ENCODE measurements at regions not wholly inside any gene's neighbourhood (a gene's known extent, or its start where the extent isn't known, plus 50 kb on each side); places are given as distances from the start of the nearest gene placed in this dataset.
"Not testable (repeated sequence)": the region's sequence is repeated elsewhere in the genome, so short reads cannot be mapped to it uniquely, and the experiment has no call there.

- DNase-seq: no peak
Observed at GRCh38 chr13:103884101-103884723, 818.0 kb upstream of the SLC10A2 start.

- no peak for DNase-seq
Observed at GRCh38 chr13:103883698-103884097, 817.5 kb upstream of the SLC10A2 start.

GRCh38 chr13:103883164-103883563 is 816.9 kb upstream of the SLC10A2 start:
- no peak for DNase-seq

- not testable (repeated sequence) for DNase-seq
Observed at GRCh38 chr13:103880146-103880545, 813.9 kb upstream of the SLC10A2 start.

- DNase-seq: no peak
Observed at GRCh38 chr13:103878891-103879605, 812.8 kb upstream of the SLC10A2 start.

GRCh38 chr13:103876571-103876970 is 810.4 kb upstream of the SLC10A2 start:
- no peak for DNase-seq

- DNase-seq: no peak
Observed at GRCh38 chr13:103873725-103874124, 807.5 kb upstream of the SLC10A2 start.

- no peak for DNase-seq
Observed at GRCh38 chr13:103866048-103866447, 799.8 kb upstream of the SLC10A2 start.

GRCh38 chr13:103862525-103862924 is 796.3 kb upstream of the SLC10A2 start:
- no peak for DNase-seq

- DNase-seq: no peak
Observed at GRCh38 chr13:103859952-103860351, 793.7 kb upstream of the SLC10A2 start.

- no peak for DNase-seq
Observed at GRCh38 chr13:103852036-103852435, 785.8 kb upstream of the SLC10A2 start.

- DNase-seq: no peak
Observed at GRCh38 chr13:103844471-103844870, 778.3 kb upstream of the SLC10A2 start.

GRCh38 chr13:103839460-103839859 is 773.2 kb upstream of the SLC10A2 start:
- no peak for DNase-seq

- DNase-seq: no peak
Observed at GRCh38 chr13:103835052-103835451, 768.8 kb upstream of the SLC10A2 start.

GRCh38 chr13:103833294-103833852 is 767.2 kb upstream of the SLC10A2 start:
- no peak for DNase-seq

GRCh38 chr13:103815619-103816018 is 749.4 kb upstream of the SLC10A2 start:
- DNase-seq: no peak

GRCh38 chr13:103812971-103813370 is 746.8 kb upstream of the SLC10A2 start:
- no peak for DNase-seq

- DNase-seq: no peak
Observed at GRCh38 chr13:103812558-103812957, 746.3 kb upstream of the SLC10A2 start.

GRCh38 chr13:103810026-103810425 is 743.8 kb upstream of the SLC10A2 start:
- no peak for DNase-seq

GRCh38 chr13:103805771-103806170 is 739.6 kb upstream of the SLC10A2 start:
- DNase-seq: no peak

- no peak for DNase-seq
Observed at GRCh38 chr13:103803349-103803748, 737.1 kb upstream of the SLC10A2 start.

- no peak for DNase-seq
Observed at GRCh38 chr13:103799028-103799427, 732.8 kb upstream of the SLC10A2 start.

- no peak for DNase-seq
Observed at GRCh38 chr13:103795892-103796478, 729.8 kb upstream of the SLC10A2 start.

- DNase-seq: no peak
Observed at GRCh38 chr13:103794526-103794925, 728.3 kb upstream of the SLC10A2 start.
